ENCODE measurements at regions not wholly inside any gene's neighbourhood (a gene's known extent, or its start where the extent isn't known, plus 50 kb on each side); places are given as distances from the start of the nearest gene placed in this dataset.

- Histone ChIP-seq H2AFZ (ENCODE audit: low read length, unreplicated experiment) (no peak overlapping the region), H3K4me1 (ENCODE audit: control insufficient read depth, insufficient read depth, low read length, unreplicated experiment) (no peaks in the 10 kb centered on the region), H3K36me3 (ENCODE audit: insufficient read depth, low read length) (no peaks in the 10 kb centered on the region), H3K27ac (ENCODE audit: low read depth, low read length) (no peak overlapping the region), H3K79me2 (ENCODE audit: control insufficient read depth, insufficient read depth, low read length, unreplicated experiment) (no peaks in the 10 kb centered on the region), H3K27me3 (ENCODE audit: insufficient read depth, low read length) (no peaks in the 10 kb centered on the region), H3K4me3 (ENCODE audit: low read depth, low read length) (no peak overlapping the region)
Measured at GRCh38 chr2:129361688-129362087, 617.8 kb upstream of the RAB6C start.

GRCh38 chr2:129366263-129366662 lies 613.2 kb upstream of the RAB6C start:
- no peak overlapping the region for H3K4me3 ChIP-seq (ENCODE audit: low read depth, low read length)
- H3K4me1 ChIP-seq (ENCODE audit: control insufficient read depth, insufficient read depth, low read length, unreplicated experiment), result no peaks in the 10 kb centered on the region
- no peaks in the 10 kb centered on the region for H3K36me3 ChIP-seq (ENCODE audit: insufficient read depth, low read length)
- no peaks in the 10 kb centered on the region for H3K27me3 ChIP-seq (ENCODE audit: insufficient read depth, low read length)
- no peaks in the 10 kb centered on the region for H3K79me2 ChIP-seq (ENCODE audit: control insufficient read depth, insufficient read depth, low read length, unreplicated experiment)
- no peak overlapping the region for H3K27ac ChIP-seq (ENCODE audit: low read depth, low read length)
- H2AFZ ChIP-seq (ENCODE audit: low read length, unreplicated experiment), result no peak overlapping the region

- Histone ChIP-seq H3K36me3 (ENCODE audit: insufficient read depth, low read length) (no peaks in the 10 kb centered on the region), H2AFZ (ENCODE audit: low read length, unreplicated experiment) (no peak overlapping the region), H3K27ac (ENCODE audit: low read depth, low read length) (no peak overlapping the region), H3K27me3 (ENCODE audit: insufficient read depth, low read length) (no peaks in the 10 kb centered on the region), H3K4me1 (ENCODE audit: control insufficient read depth, insufficient read depth, low read length, unreplicated experiment) (no peaks in the 10 kb centered on the region), H3K79me2 (ENCODE audit: control insufficient read depth, insufficient read depth, low read length, unreplicated experiment) (no peaks in the 10 kb centered on the region), H3K4me3 (ENCODE audit: low read depth, low read length) (no peak overlapping the region)
Measured at GRCh38 chr2:129367107-129367506, 612.4 kb upstream of the RAB6C start.

DNA sequence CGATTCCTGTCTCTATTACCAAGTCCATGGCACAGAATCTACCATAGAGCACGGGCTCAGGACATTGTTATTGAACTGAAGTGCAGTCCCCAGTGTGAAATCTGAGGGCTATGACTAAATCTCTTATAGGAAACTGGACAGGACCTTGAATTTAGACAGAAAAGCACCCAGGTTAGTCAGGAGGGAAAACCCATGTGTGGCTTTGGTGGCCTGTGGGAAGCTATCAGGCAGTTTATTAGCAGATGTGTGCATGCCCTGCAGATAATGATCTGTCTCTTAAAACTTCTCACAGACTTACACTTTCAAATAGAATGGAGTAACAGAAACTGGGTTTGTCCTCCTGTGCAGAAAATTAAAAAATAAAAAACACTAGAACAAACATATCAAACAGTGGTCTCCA lies 610.0 kb upstream of the RAB6C start:
- no peaks in the 10 kb centered on the region for H3K4me1 ChIP-seq (ENCODE audit: control insufficient read depth, insufficient read depth, low read length, unreplicated experiment)
- H3K27ac ChIP-seq (ENCODE audit: low read depth, low read length), result no peak overlapping the region
- no peak overlapping the region for H3K4me3 ChIP-seq (ENCODE audit: low read depth, low read length)

GRCh38 chr2:129374452-129374851 lies 605.0 kb upstream of the RAB6C start:
- H3K79me2 ChIP-seq (ENCODE audit: control insufficient read depth, insufficient read depth, low read length, unreplicated experiment), result no peaks in the 10 kb centered on the region
- H2AFZ ChIP-seq (ENCODE audit: low read length, unreplicated experiment), result no peak overlapping the region
- H3K4me1 ChIP-seq (ENCODE audit: control insufficient read depth, insufficient read depth, low read length, unreplicated experiment), result no peaks in the 10 kb centered on the region
- H3K27me3 ChIP-seq (ENCODE audit: insufficient read depth, low read length), result no peaks in the 10 kb centered on the region
- H3K27ac ChIP-seq (ENCODE audit: low read depth, low read length), result no peak overlapping the region
- no peak overlapping the region for H3K4me3 ChIP-seq (ENCODE audit: low read depth, low read length)
- no peaks in the 10 kb centered on the region for H3K36me3 ChIP-seq (ENCODE audit: insufficient read depth, low read length)

More for the DNA sequence above, 610.0 kb upstream of the RAB6C start:
- Histone ChIP-seq H3K79me2 (ENCODE audit: control insufficient read depth, insufficient read depth, low read length, unreplicated experiment) (no peaks in the 10 kb centered on the region), H3K27me3 (ENCODE audit: insufficient read depth, low read length) (no peaks in the 10 kb centered on the region), H3K36me3 (ENCODE audit: insufficient read depth, low read length) (no peaks in the 10 kb centered on the region), H2AFZ (ENCODE audit: low read length, unreplicated experiment) (no peak overlapping the region)

DNA sequence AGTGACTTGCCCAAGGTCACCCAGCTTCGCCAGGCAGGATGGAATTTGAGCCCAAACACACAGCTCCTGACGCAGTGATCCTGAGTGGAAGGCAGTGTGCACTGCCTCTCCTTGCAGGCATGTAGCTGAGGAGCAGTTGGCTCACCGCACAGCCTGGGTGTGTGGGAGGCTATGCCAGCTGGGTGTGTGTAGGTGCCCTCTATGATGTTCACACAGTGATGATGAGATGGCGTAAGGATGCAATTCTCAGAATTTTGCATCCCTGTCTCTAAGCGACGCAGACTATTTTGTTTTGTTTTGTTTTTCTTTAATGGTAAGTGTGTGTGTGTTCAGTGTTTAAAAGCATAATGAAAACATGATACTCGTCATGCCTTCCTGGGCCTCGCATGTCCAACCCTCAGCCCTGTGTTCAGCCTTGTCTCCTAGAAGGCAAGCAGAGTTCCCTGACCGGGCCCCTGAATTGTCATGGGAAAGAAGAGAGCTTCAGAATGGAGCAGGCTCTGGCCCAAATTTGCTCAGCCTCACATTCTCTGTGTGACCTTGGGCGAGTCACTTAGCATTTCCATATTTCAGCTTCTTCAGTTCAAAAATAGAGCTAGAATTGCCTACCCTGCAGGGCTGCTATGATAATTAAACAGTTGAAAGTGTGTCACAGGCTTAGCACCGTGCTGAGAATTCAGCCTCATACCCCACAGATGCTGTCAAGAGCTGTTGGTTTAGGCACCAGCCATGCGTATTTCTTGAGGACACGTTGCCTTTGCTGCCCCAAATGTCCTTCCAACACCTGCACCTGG lies 603.6 kb upstream of the RAB6C start:
- H3K36me3 ChIP-seq (ENCODE audit: insufficient read depth, low read length), result no peaks in the 10 kb centered on the region
- H3K27me3 ChIP-seq (ENCODE audit: insufficient read depth, low read length), result no peaks in the 10 kb centered on the region
- H2AFZ ChIP-seq (ENCODE audit: low read length, unreplicated experiment), result no peak overlapping the region
- H3K79me2 ChIP-seq (ENCODE audit: control insufficient read depth, insufficient read depth, low read length, unreplicated experiment), result no peaks in the 10 kb centered on the region
- no peak overlapping the region for H3K4me3 ChIP-seq (ENCODE audit: low read depth, low read length)
- no peak overlapping the region for H3K27ac ChIP-seq (ENCODE audit: low read depth, low read length)
- H3K4me1 ChIP-seq (ENCODE audit: control insufficient read depth, insufficient read depth, low read length, unreplicated experiment), result no peaks in the 10 kb centered on the region

- no peaks in the 10 kb centered on the region for H3K36me3 ChIP-seq (ENCODE audit: insufficient read depth, low read length)
- H3K4me1 ChIP-seq (ENCODE audit: control insufficient read depth, insufficient read depth, low read length, unreplicated experiment), result no peaks in the 10 kb centered on the region
- H3K27ac ChIP-seq (ENCODE audit: low read depth, low read length), result no peak overlapping the region
- H2AFZ ChIP-seq (ENCODE audit: low read length, unreplicated experiment), result no peak overlapping the region
- no peaks in the 10 kb centered on the region for H3K79me2 ChIP-seq (ENCODE audit: control insufficient read depth, insufficient read depth, low read length, unreplicated experiment)
- no peak overlapping the region for H3K4me3 ChIP-seq (ENCODE audit: low read depth, low read length)
- H3K27me3 ChIP-seq (ENCODE audit: insufficient read depth, low read length), result no peaks in the 10 kb centered on the region
Measured at GRCh38 chr2:129376426-129377077, 602.9 kb upstream of the RAB6C start.

DNA sequence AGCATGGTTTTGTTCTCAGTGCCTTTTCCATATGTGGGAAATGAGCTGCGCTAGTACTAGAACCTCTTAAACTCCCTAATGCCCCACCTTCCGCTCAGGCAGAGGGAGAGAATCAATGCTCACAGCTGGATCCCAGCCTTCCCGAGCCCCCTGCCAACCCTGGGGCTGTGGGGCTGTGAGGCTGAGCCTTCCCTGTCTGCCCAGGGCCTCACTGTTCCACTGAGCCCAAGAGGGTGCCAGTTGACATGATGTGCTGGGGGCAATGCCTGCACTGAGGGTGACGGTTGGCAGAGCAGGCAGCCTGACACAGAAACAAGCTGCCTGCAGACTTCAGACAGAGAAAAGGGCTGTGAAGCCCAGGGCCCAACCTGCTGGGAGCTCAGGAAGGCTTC lies 602.4 kb upstream of the RAB6C start:
- H3K27ac ChIP-seq (ENCODE audit: low read depth, low read length), result no peak overlapping the region
- no peaks in the 10 kb centered on the region for H3K4me1 ChIP-seq (ENCODE audit: control insufficient read depth, insufficient read depth, low read length, unreplicated experiment)
- H3K79me2 ChIP-seq (ENCODE audit: control insufficient read depth, insufficient read depth, low read length, unreplicated experiment), result no peaks in the 10 kb centered on the region
- H3K4me3 ChIP-seq (ENCODE audit: low read depth, low read length), result no peak overlapping the region
- H2AFZ ChIP-seq (ENCODE audit: low read length, unreplicated experiment), result no peak overlapping the region
- no peaks in the 10 kb centered on the region for H3K36me3 ChIP-seq (ENCODE audit: insufficient read depth, low read length)
- H3K27me3 ChIP-seq (ENCODE audit: insufficient read depth, low read length), result no peaks in the 10 kb centered on the region

DNA sequence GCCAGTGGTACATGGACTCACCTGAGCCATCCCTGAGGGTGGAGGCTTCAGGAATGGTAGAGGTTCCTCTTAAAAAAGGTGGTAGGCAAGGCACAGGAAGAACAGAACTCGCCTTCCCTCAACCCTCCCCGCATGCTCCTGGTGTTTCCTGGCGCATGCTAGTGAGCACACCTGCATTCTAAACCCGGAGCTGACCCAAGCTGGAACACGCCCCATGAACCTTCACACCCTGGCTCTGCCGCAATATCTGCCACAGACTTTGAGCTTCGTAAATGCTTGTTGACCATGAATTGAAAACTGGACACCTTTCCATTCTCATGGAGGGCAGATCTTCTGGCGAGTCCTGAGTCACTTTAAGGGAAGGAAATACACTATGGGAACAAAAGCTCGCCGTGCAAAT lies 601.3 kb upstream of the RAB6C start:
- H2AFZ ChIP-seq (ENCODE audit: low read length, unreplicated experiment), result no peak overlapping the region
- no peak overlapping the region for H3K27ac ChIP-seq (ENCODE audit: low read depth, low read length)
- H3K79me2 ChIP-seq (ENCODE audit: control insufficient read depth, insufficient read depth, low read length, unreplicated experiment), result no peaks in the 10 kb centered on the region

GRCh38 chr2:129379411-129379810 lies 600.1 kb upstream of the RAB6C start:
- Histone ChIP-seq H3K27ac (ENCODE audit: low read depth, low read length) (no peak overlapping the region), H3K27me3 (ENCODE audit: insufficient read depth, low read length) (no peaks in the 10 kb centered on the region), H2AFZ (ENCODE audit: low read length, unreplicated experiment) (no peak overlapping the region), H3K36me3 (ENCODE audit: insufficient read depth, low read length) (no peaks in the 10 kb centered on the region), H3K4me1 (ENCODE audit: control insufficient read depth, insufficient read depth, low read length, unreplicated experiment) (no peaks in the 10 kb centered on the region), H3K4me3 (ENCODE audit: low read depth, low read length) (no peak overlapping the region), H3K79me2 (ENCODE audit: control insufficient read depth, insufficient read depth, low read length, unreplicated experiment) (no peaks in the 10 kb centered on the region)

More for the DNA sequence above, 601.3 kb upstream of the RAB6C start:
- Histone ChIP-seq H3K27me3 (ENCODE audit: insufficient read depth, low read length) (no peaks in the 10 kb centered on the region), H3K36me3 (ENCODE audit: insufficient read depth, low read length) (no peaks in the 10 kb centered on the region), H3K4me1 (ENCODE audit: control insufficient read depth, insufficient read depth, low read length, unreplicated experiment) (no peaks in the 10 kb centered on the region), H3K4me3 (ENCODE audit: low read depth, low read length) (no peak overlapping the region)

GRCh38 chr2:129381789-129382188 lies 597.7 kb upstream of the RAB6C start:
- H2AFZ ChIP-seq (ENCODE audit: low read length, unreplicated experiment), result no peak overlapping the region
- no peaks in the 10 kb centered on the region for H3K27me3 ChIP-seq (ENCODE audit: insufficient read depth, low read length)
- no peaks in the 10 kb centered on the region for H3K79me2 ChIP-seq (ENCODE audit: control insufficient read depth, insufficient read depth, low read length, unreplicated experiment)
- H3K36me3 ChIP-seq (ENCODE audit: insufficient read depth, low read length), result no peaks in the 10 kb centered on the region
- H3K4me3 ChIP-seq (ENCODE audit: low read depth, low read length), result no peak overlapping the region
- H3K4me1 ChIP-seq (ENCODE audit: control insufficient read depth, insufficient read depth, low read length, unreplicated experiment), result no peaks in the 10 kb centered on the region
- no peak overlapping the region for H3K27ac ChIP-seq (ENCODE audit: low read depth, low read length)
